Epithelial cell of esophagus (primary cell): ENCODE measurements at regions not wholly inside any gene's neighbourhood (a gene's known extent, or its start where the extent isn't known, plus 50 kb on each side); places are given as distances from the start of the nearest gene placed in this dataset.

ENCODE experiments used
- DNase-seq: peaks from one replicate; pipeline ENCODE4 v3.0.0; 2010; ENCODE audit warnings: low read depth
- H3K4me3 ChIP-seq: 2 replicates; pipeline ENCODE4 v1.5.1; 2011; ENCODE audit warnings: mild to moderate bottlenecking, low read length, control low read depth
- CTCF ChIP-seq: IDR thresholded peaks from 2 replicates; pipeline ENCODE4 v1.5.1; 2011; ENCODE audit warnings: low read depth, mild to moderate bottlenecking, low read length, control low read depth, inconsistent platforms; ENCODE audit not compliant: insufficient read depth; ENCODE audit errors: missing control alignments

GRCh38 chr6:19552588-19552987 lies 284.6 kb upstream of the ID4 start:
- DNase-seq = no peak
- TF ChIP-seq CTCF = no peak
- H3K4me3 ChIP-seq = no peak overlapping the region

GRCh38 chr6:19554356-19555225 lies 282.6 kb upstream of the ID4 start:
- DNase-seq = no peak
- H3K4me3 ChIP-seq = no peak overlapping the region
- no peak for TF ChIP-seq CTCF

GRCh38 chr6:19557191-19557590 lies 280.0 kb upstream of the ID4 start:
- DNase-seq = no peak
- TF ChIP-seq CTCF = no peak
- no peak overlapping the region for H3K4me3 ChIP-seq

- no peak overlapping the region for H3K4me3 ChIP-seq
- TF ChIP-seq CTCF = no peak
- no peak for DNase-seq
Observed at GRCh38 chr6:19558201-19558600, 279.0 kb upstream of the ID4 start.

- no peak overlapping the region for H3K4me3 ChIP-seq
- TF ChIP-seq CTCF = no peak
- DNase-seq = no peak
Observed at GRCh38 chr6:19558934-19559333, 278.2 kb upstream of the ID4 start.

- no peak for DNase-seq
- no peak overlapping the region for H3K4me3 ChIP-seq
- TF ChIP-seq CTCF = no peak
Observed at GRCh38 chr6:19562468-19562867, 274.7 kb upstream of the ID4 start.

- TF ChIP-seq CTCF = no peak
- no peak for DNase-seq
- no peak overlapping the region for H3K4me3 ChIP-seq
Observed at GRCh38 chr6:19569563-19569962, 267.6 kb upstream of the ID4 start.
